ENCODE measurements at regions not wholly inside any gene's neighbourhood (a gene's known extent, or its start where the extent isn't known, plus 50 kb on each side); places are given as distances from the start of the nearest gene placed in this dataset.

DNA sequence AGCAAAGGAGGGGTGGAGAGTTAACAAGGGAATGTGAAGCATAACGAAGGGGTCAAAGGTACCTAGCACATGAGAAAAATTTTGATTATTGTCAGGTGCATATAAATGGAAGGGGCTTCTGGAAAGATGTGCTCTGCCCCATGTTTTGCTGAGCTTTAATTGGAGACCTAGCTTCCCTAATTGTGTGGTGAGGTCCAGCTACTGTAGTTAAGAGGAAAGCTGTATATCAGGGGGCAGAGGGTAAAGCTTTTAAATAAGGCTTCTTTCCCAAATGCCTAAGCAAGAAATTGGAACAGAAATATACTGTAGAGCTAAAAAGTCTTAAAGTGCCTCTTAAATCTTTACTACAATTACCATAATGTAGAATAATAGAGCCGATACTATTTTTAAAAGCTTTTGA lies 267.2 kb downstream of the MAT2B start:
- H3K9me3 ChIP-seq (ENCODE audit: low read length), result no peaks in the 10 kb centered on the region
- no peak overlapping the region for H2AFZ ChIP-seq (ENCODE audit: low read depth, low read length)
- H3K4me1 ChIP-seq (ENCODE audit: insufficient read depth, low read length), result peaks cover 13% of the 10 kb centered on the region
- no peaks in the 10 kb centered on the region for H3K36me3 ChIP-seq (ENCODE audit: insufficient read depth, low read length)
- H3K27me3 ChIP-seq (ENCODE audit: insufficient read depth, low read length), result no peaks in the 10 kb centered on the region
- H3K4me3 ChIP-seq (ENCODE audit: low read length), result no peak overlapping the region

DNA sequence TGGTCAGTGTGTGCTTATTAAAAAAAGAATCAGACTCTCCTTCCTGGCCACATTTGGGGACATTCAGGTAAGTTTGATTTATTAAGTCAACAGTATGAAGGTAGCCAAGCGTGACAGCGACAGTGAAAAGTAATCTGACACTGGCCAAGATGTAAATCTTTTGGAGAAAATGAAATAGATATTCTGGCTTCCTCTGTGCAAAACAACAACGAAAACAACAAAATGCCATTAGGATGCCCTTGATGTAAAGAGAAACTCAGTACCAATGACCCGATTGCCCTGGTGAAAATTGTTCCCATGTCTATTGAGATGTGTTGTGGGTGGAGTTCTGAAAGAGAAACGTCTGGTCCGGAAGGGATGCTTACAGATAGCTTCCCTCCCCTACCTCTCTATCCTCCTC lies 267.8 kb downstream of the MAT2B start:
- Histone ChIP-seq H3K36me3 (ENCODE audit: insufficient read depth, low read length) (no peaks in the 10 kb centered on the region), H3K4me1 (ENCODE audit: insufficient read depth, low read length) (peaks cover 13% of the 10 kb centered on the region), H2AFZ (ENCODE audit: low read depth, low read length) (no peak overlapping the region), H3K4me3 (ENCODE audit: low read length) (no peak overlapping the region), H3K9me3 (ENCODE audit: low read length) (no peaks in the 10 kb centered on the region), H3K27me3 (ENCODE audit: insufficient read depth, low read length) (no peaks in the 10 kb centered on the region)

DNA sequence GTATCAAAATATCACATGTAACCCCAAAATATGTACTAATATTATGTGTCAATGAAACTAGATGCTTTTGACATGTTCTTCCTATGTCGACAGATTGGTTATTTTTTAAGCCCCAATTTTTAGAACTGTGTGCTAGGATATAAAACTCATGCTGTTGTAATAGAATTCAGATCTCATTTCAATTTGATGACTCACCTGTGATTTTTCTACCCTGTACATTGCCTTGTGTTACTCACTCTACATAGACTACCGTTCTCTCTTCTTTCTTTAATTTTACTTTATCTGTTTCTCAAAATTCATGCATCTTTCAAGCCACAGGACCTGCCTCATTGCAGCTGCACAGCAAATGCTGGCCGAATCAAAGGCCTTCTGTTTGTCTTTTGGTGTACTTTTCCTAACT lies 284.5 kb downstream of the MAT2B start:
- Histone ChIP-seq H3K4me3 (ENCODE audit: low read length) (no peak overlapping the region), H2AFZ (ENCODE audit: low read depth, low read length) (no peak overlapping the region), H3K9me3 (ENCODE audit: low read length) (no peaks in the 10 kb centered on the region)

DNA sequence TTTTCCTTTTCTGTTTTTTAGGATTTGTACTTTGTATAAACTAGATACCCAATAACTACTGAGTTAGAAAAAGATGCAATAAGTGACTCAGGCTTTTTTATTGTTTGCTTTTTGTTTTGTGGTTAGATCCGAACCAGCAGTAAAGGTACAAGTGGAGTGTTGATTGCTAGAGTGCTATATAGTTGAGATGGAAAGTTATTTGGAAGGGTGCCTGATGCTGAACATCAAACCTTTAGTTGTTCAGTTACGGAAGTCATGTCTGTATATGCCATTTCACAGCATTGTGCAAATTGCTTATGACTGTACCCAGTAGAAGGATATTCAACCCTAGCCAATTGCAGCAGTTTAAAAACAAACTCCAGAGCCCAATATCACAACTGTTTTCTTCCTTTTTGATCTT lies 285.1 kb downstream of the MAT2B start:
- no peaks in the 10 kb centered on the region for H3K27me3 ChIP-seq (ENCODE audit: insufficient read depth, low read length)
- no peaks in the 10 kb centered on the region for H3K36me3 ChIP-seq (ENCODE audit: insufficient read depth, low read length)

More for the DNA sequence above, 284.5 kb downstream of the MAT2B start:
- no peaks in the 10 kb centered on the region for H3K27me3 ChIP-seq (ENCODE audit: insufficient read depth, low read length)
- no peaks in the 10 kb centered on the region for H3K4me1 ChIP-seq (ENCODE audit: insufficient read depth, low read length)
- no peaks in the 10 kb centered on the region for H3K36me3 ChIP-seq (ENCODE audit: insufficient read depth, low read length)

DNA sequence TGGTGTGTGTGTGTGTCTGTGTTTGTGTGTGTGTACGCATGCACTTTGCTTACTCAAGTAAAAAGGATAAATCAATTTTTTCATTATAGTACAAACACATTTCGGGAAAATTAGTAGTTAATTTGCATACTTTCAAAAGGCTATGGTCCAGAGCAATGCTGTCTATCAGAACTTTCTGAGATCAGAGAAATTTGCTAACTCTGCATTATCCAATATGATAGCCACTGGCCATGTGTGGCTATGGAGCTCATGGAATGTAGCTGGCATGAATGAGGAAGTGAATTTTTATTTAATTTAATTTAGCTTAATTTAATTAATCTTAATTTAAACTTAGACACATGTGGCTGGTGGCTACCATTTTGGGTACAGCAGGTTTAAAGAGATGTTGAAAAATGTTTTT lies 289.6 kb downstream of the MAT2B start:
- no peak overlapping the region for H2AFZ ChIP-seq (ENCODE audit: low read depth, low read length)
- H3K9me3 ChIP-seq (ENCODE audit: low read length), result no peaks in the 10 kb centered on the region
- no peaks in the 10 kb centered on the region for H3K27me3 ChIP-seq (ENCODE audit: insufficient read depth, low read length)
- no peaks in the 10 kb centered on the region for H3K36me3 ChIP-seq (ENCODE audit: insufficient read depth, low read length)
- H3K4me3 ChIP-seq (ENCODE audit: low read length), result no peak overlapping the region
- no peaks in the 10 kb centered on the region for H3K4me1 ChIP-seq (ENCODE audit: insufficient read depth, low read length)

More for the DNA sequence above, 285.1 kb downstream of the MAT2B start:
- H3K9me3 ChIP-seq (ENCODE audit: low read length), result no peaks in the 10 kb centered on the region
- no peak overlapping the region for H3K4me3 ChIP-seq (ENCODE audit: low read length)
- no peaks in the 10 kb centered on the region for H3K4me1 ChIP-seq (ENCODE audit: insufficient read depth, low read length)
- no peak overlapping the region for H2AFZ ChIP-seq (ENCODE audit: low read depth, low read length)

DNA sequence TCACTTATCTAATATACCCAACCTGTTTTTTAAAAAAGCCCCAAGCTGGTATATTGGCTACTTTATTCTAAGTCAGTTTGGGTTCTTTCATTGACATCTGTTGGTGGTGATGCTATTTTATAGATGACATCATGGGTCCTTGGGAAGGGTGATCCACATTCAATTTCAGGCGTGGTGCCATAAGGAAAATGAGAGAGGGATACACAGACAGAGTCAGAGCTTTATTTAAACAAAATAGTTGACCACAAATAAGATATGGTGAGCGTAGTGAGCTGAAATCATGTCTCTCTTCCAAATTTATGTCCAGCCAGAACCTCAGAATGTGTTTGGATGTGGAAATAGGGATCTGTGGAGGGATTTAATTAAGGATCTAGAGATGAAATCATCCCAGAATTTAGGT lies 302.4 kb downstream of the MAT2B start:
- Histone ChIP-seq H2AFZ (ENCODE audit: low read depth, low read length) (no peak overlapping the region), H3K27me3 (ENCODE audit: insufficient read depth, low read length) (no peaks in the 10 kb centered on the region), H3K4me1 (ENCODE audit: insufficient read depth, low read length) (no peaks in the 10 kb centered on the region), H3K4me3 (ENCODE audit: low read length) (no peak overlapping the region), H3K36me3 (ENCODE audit: insufficient read depth, low read length) (no peaks in the 10 kb centered on the region), H3K9me3 (ENCODE audit: low read length) (no peaks in the 10 kb centered on the region)

DNA sequence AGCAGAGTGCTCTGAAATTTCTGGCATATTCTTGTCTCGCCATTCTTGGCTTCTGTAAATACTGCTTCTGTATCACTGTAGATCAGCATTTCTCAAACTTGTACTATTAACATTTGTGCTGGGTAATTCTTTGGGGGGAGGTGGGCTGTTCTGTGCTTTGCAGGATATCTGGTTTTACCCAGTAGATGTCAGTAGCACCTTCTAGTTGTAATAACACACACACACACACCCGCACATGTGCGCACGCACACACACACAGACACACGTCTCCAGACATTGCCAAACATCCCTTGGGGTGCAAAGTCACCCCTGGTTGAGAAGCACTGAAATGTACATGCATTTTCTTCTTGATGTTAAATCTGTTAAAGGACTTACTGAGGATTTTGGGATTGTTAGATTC lies 304.1 kb downstream of the MAT2B start:
- H3K27me3 ChIP-seq (ENCODE audit: insufficient read depth, low read length), result no peaks in the 10 kb centered on the region
- no peak overlapping the region for H3K4me3 ChIP-seq (ENCODE audit: low read length)
- H3K9me3 ChIP-seq (ENCODE audit: low read length), result no peaks in the 10 kb centered on the region
- H3K36me3 ChIP-seq (ENCODE audit: insufficient read depth, low read length), result no peaks in the 10 kb centered on the region
- no peak overlapping the region for H2AFZ ChIP-seq (ENCODE audit: low read depth, low read length)
- peaks cover 5% of the 10 kb centered on the region for H3K4me1 ChIP-seq (ENCODE audit: insufficient read depth, low read length)

DNA sequence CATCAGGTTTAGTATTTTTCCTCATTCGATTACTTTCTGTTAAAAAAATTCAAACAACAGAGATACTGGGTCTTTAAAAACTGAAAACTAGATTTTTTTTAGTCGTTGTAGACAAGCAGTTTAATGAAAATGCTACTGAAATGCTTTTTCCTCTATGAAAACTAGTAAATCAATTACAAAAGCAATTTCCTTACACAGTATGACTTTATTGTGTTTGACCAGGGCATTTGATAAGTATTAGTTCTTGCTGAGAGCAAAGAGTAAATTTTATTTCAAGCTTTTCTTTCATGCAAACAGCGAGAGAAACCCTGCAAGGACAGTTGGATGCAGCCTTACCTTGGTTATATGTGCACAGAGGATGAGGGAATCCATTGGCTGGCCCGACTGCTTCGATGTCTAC lies 308.5 kb downstream of the MAT2B start:
- no peaks in the 10 kb centered on the region for H3K27me3 ChIP-seq (ENCODE audit: insufficient read depth, low read length)
- H3K36me3 ChIP-seq (ENCODE audit: insufficient read depth, low read length), result no peaks in the 10 kb centered on the region
- H2AFZ ChIP-seq (ENCODE audit: low read depth, low read length), result no peak overlapping the region
- H3K9me3 ChIP-seq (ENCODE audit: low read length), result no peaks in the 10 kb centered on the region
- H3K4me3 ChIP-seq (ENCODE audit: low read length), result no peak overlapping the region
- peaks cover 5% of the 10 kb centered on the region for H3K4me1 ChIP-seq (ENCODE audit: insufficient read depth, low read length)

DNA sequence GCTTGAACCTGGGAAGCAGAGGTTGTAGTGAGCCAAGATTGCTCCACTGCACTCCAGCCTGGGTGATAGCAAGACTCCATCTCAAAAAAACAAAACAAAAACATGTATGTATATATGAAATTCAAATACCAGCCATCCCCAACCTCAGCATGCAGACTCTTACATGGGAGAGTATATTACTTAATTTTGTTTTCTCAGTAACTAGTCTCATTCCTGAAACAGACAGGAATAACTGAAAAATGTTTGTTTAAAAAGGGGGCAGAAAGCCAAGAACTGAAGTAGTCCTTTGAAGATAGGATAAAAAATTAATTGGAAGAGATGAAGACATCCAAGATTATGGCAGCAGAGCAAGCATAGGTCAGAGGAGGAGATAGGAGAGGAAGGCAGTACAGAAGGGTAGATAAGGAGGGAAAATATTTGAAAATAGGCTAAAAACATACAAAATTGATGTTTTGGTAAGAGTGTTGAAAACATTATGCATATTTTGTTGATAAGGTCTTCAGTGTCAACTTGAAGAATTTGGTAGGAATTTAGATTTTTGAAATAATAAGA lies 309.9 kb downstream of the MAT2B start:
- Histone ChIP-seq H3K27me3 (ENCODE audit: insufficient read depth, low read length) (no peaks in the 10 kb centered on the region), H3K4me1 (ENCODE audit: insufficient read depth, low read length) (peaks cover 5% of the 10 kb centered on the region), H3K36me3 (ENCODE audit: insufficient read depth, low read length) (no peaks in the 10 kb centered on the region), H2AFZ (ENCODE audit: low read depth, low read length) (no peak overlapping the region), H3K9me3 (ENCODE audit: low read length) (no peaks in the 10 kb centered on the region), H3K4me3 (ENCODE audit: low read length) (no peak overlapping the region)

DNA sequence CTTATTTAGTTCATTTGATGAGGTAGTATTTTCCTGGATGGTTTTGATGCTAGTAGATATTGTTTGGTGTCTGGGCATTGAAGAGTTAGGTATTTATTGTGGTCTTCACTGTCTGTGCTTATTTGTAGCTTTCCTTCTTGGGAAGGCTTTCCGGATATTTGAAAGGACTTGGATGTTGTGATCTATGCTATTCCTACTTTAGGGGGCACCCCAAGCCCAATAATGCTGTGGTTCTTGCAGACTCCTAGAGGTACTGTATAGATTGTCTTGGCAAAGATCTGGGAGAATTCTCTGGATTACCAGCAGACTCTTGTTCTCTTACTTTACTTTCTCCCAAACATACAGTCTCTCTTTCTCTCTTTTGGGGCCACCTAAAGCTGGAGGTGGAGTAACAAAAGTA lies 315.7 kb downstream of the MAT2B start:
- Histone ChIP-seq H2AFZ (ENCODE audit: low read depth, low read length) (no peak overlapping the region), H3K9me3 (ENCODE audit: low read length) (no peaks in the 10 kb centered on the region), H3K4me1 (ENCODE audit: insufficient read depth, low read length) (no peaks in the 10 kb centered on the region), H3K27me3 (ENCODE audit: insufficient read depth, low read length) (no peaks in the 10 kb centered on the region), H3K4me3 (ENCODE audit: low read length) (no peak overlapping the region), H3K36me3 (ENCODE audit: insufficient read depth, low read length) (no peaks in the 10 kb centered on the region)

DNA sequence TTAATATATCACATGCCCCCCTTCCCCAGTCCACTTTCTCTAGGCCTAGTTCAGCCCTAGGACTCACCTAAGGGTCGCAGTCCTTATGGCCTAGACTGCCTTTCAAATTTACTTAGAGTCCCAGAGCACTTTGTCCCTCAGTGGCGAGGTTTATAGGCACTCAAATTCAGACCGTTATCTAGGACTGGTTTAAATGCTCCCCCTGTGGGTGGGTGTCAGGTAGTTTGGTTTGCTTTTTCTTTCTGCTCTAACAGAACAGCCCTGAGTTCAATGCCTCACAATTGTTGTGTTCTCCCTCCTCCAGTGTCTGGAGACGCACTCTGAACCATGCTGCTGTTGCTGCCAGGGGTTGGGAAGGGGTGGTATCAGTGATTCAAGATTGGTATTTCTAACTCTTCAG lies 317.1 kb downstream of the MAT2B start:
- no peaks in the 10 kb centered on the region for H3K36me3 ChIP-seq (ENCODE audit: insufficient read depth, low read length)
- H3K9me3 ChIP-seq (ENCODE audit: low read length), result no peaks in the 10 kb centered on the region
- H2AFZ ChIP-seq (ENCODE audit: low read depth, low read length), result no peak overlapping the region
- H3K4me1 ChIP-seq (ENCODE audit: insufficient read depth, low read length), result no peaks in the 10 kb centered on the region
- H3K27me3 ChIP-seq (ENCODE audit: insufficient read depth, low read length), result no peaks in the 10 kb centered on the region
- no peak overlapping the region for H3K4me3 ChIP-seq (ENCODE audit: low read length)

DNA sequence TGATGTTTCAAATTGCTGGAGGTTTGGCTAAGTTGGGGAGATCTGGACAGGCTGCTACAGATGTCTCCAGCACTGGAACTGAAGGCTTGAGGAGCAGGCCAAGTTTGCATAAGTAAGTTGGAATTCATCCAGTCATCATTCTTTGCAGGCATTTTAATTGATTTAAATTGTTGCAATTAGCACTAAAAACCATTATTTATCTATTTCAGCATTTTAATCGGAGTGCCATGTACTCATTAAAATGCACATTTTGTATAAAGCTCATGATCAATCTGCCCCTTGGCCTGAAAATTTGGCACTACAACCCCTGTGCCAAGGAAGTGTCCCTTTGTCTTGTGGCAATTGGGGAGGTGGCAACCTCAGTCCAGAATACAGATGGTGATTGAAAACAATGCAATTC lies 320.2 kb downstream of the MAT2B start:
- no peak overlapping the region for H2AFZ ChIP-seq (ENCODE audit: low read depth, low read length)
- H3K36me3 ChIP-seq (ENCODE audit: insufficient read depth, low read length), result no peaks in the 10 kb centered on the region
- H3K4me1 ChIP-seq (ENCODE audit: insufficient read depth, low read length), result no peaks in the 10 kb centered on the region

DNA sequence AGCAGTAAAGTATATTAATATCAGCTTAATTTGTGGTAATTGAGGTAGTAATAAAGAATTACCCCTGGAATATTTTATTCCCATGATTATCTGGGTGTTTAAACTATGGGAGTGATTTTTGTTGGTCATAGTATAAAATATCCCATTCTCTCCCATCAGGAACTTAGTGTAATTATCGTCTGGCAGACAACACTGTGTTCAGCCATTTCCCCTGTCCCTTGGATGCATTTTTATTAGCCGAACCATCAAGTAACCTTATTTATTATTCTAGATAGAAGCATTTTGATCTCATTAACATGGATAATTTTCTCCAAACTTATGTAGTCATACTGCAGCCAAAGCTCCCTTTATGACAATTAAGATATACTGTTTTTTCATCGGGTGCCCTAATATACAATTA lies 320.8 kb downstream of the MAT2B start:
- no peaks in the 10 kb centered on the region for H3K9me3 ChIP-seq (ENCODE audit: low read length)
- H3K4me3 ChIP-seq (ENCODE audit: low read length), result no peak overlapping the region
- H2AFZ ChIP-seq (ENCODE audit: low read depth, low read length), result no peak overlapping the region
- no peaks in the 10 kb centered on the region for H3K27me3 ChIP-seq (ENCODE audit: insufficient read depth, low read length)
- H3K4me1 ChIP-seq (ENCODE audit: insufficient read depth, low read length), result no peaks in the 10 kb centered on the region
- H3K36me3 ChIP-seq (ENCODE audit: insufficient read depth, low read length), result no peaks in the 10 kb centered on the region

More for the DNA sequence above, 320.2 kb downstream of the MAT2B start:
- Histone ChIP-seq H3K27me3 (ENCODE audit: insufficient read depth, low read length) (no peaks in the 10 kb centered on the region), H3K9me3 (ENCODE audit: low read length) (no peaks in the 10 kb centered on the region), H3K4me3 (ENCODE audit: low read length) (no peak overlapping the region)

DNA sequence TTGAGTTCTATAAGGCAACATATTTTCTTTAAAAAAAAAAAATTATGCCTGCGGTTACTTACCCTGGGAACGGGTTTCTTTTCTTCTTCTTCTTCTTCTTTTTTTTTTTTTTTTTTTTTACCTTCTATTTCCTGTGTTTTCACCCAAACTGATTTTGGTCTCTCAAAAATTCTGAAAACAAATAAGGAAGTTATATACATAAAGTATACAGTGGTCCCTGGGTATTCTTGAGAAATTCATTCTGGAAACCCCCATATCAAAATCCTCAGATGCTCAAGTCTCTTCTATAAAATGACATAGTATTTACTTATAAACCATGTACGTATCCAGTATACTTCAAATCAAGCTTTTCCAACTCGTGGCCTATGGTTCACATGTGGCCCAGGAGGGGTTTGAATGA lies 326.7 kb downstream of the MAT2B start:
- H2AFZ ChIP-seq (ENCODE audit: low read depth, low read length), result no peak overlapping the region
- H3K36me3 ChIP-seq (ENCODE audit: insufficient read depth, low read length), result no peaks in the 10 kb centered on the region
- H3K4me3 ChIP-seq (ENCODE audit: low read length), result no peak overlapping the region
- no peaks in the 10 kb centered on the region for H3K9me3 ChIP-seq (ENCODE audit: low read length)
- H3K4me1 ChIP-seq (ENCODE audit: insufficient read depth, low read length), result no peaks in the 10 kb centered on the region
- no peaks in the 10 kb centered on the region for H3K27me3 ChIP-seq (ENCODE audit: insufficient read depth, low read length)

Measured in neuron (in vitro differentiated cells).